Neural crest cell (in vitro differentiated cells): ENCODE measurements at regions not wholly inside any gene's neighbourhood (a gene's known extent, or its start where the extent isn't known, plus 50 kb on each side); places are given as distances from the start of the nearest gene placed in this dataset.

ENCODE experiments used
- DNase-seq: peaks from one replicate; pipeline ENCODE4 v3.0.0; 2021; ENCODE audit warnings: low read depth, mixed read lengths, low spot score
- H3K27ac Mint-ChIP-seq: one replicate; pipeline ENCODE4 v1.8.0; 2021; ENCODE audit warnings: mild to moderate bottlenecking, mixed read lengths; ENCODE audit not compliant: unreplicated experiment
- H3K27me3 Mint-ChIP-seq: 2 replicates; pipeline ENCODE4 v1.8.0; 2021; ENCODE audit warnings: low read depth, mild to moderate bottlenecking, mixed read lengths
- H3K36me3 Mint-ChIP-seq: 2 replicates; pipeline ENCODE4 v1.8.0; 2021; ENCODE audit warnings: low read depth, mild to moderate bottlenecking, mixed read lengths
- H3K4me1 Mint-ChIP-seq: 2 replicates; pipeline ENCODE4 v1.8.0; 2021; ENCODE audit warnings: mixed read lengths
- H3K4me3 Mint-ChIP-seq: one replicate; pipeline ENCODE4 v1.8.0; 2021; ENCODE audit warnings: mild to moderate bottlenecking, mixed read lengths
- H3K9me3 Mint-ChIP-seq: 2 replicates; pipeline ENCODE4 v1.8.0; 2021; ENCODE audit warnings: mixed read lengths
- CTCF ChIP-seq: fragments of 200-600 bp; sonication (generic); conservative IDR thresholded peaks from 2 replicates; pipeline ENCODE4 v1.5.0; 2021; ENCODE audit warnings: antibody characterized with exemption, mild to moderate bottlenecking

GRCh38 chr3:118472586-118472985 lies 562.1 kb downstream of the IGSF11 start:
- Mint-ChIP-seq H3K4me1 (peaks cover 5% of the 10 kb centered on the region), H3K27ac (no peak overlapping the region), H3K27me3 (no peaks in the 10 kb centered on the region), H3K9me3 (peaks cover 7% of the 10 kb centered on the region), H3K4me3 (no peak overlapping the region), H3K36me3 (peaks cover 3% of the 10 kb centered on the region)
- TF ChIP-seq CTCF = no peak
- no peak for DNase-seq

GRCh38 chr3:118473343-118473742 lies 561.3 kb downstream of the IGSF11 start:
- no peak for DNase-seq
- Mint-ChIP-seq H3K36me3 (no peaks in the 10 kb centered on the region), H3K9me3 (peaks cover 3% of the 10 kb centered on the region), H3K4me3 (no peak overlapping the region), H3K27ac (no peak overlapping the region), H3K27me3 (no peaks in the 10 kb centered on the region), H3K4me1 (peaks cover 5% of the 10 kb centered on the region)
- no peak for TF ChIP-seq CTCF

- H3K9me3 Mint-ChIP-seq = no peaks in the 10 kb centered on the region
- no peaks in the 10 kb centered on the region for H3K4me1 Mint-ChIP-seq
- DNase-seq = no peak
- H3K36me3 Mint-ChIP-seq = no peaks in the 10 kb centered on the region
- no peak overlapping the region for H3K27ac Mint-ChIP-seq
- H3K27me3 Mint-ChIP-seq = no peaks in the 10 kb centered on the region
- no peak overlapping the region for H3K4me3 Mint-ChIP-seq
- TF ChIP-seq CTCF = no peak
Observed at GRCh38 chr3:118476885-118477618, 557.6 kb downstream of the IGSF11 start.

- Mint-ChIP-seq H3K36me3 (no peaks in the 10 kb centered on the region), H3K4me3 (no peak overlapping the region), H3K27ac (no peak overlapping the region), H3K9me3 (no peaks in the 10 kb centered on the region), H3K4me1 (no peaks in the 10 kb centered on the region), H3K27me3 (no peaks in the 10 kb centered on the region)
- no peak for TF ChIP-seq CTCF
- DNase-seq = no peak
Observed at GRCh38 chr3:118477768-118478167, 556.9 kb downstream of the IGSF11 start.

GRCh38 chr3:118478706-118479276 lies 555.9 kb downstream of the IGSF11 start:
- Mint-ChIP-seq H3K4me1 (no peaks in the 10 kb centered on the region), H3K27ac (no peak overlapping the region)
- DNase-seq = no peak

More at GRCh38 chr3:118478706-118479276, 555.9 kb downstream of the IGSF11 start:
- Mint-ChIP-seq H3K36me3 (no peaks in the 10 kb centered on the region), H3K4me3 (no peak overlapping the region), H3K9me3 (no peaks in the 10 kb centered on the region), H3K27me3 (no peaks in the 10 kb centered on the region)
- no peak for TF ChIP-seq CTCF
